ENCODE measurements at regions not wholly inside any gene's neighbourhood (a gene's known extent, or its start where the extent isn't known, plus 50 kb on each side); places are given as distances from the start of the nearest gene placed in this dataset.
"Not testable (repeated sequence)": the region's sequence is repeated elsewhere in the genome, so short reads cannot be mapped to it uniquely, and the experiment has no call there.

GRCh38 chr6:169099411-169100202, 154.0 kb downstream of the THBS2 start:
- no peak for DNase-seq

DNA sequence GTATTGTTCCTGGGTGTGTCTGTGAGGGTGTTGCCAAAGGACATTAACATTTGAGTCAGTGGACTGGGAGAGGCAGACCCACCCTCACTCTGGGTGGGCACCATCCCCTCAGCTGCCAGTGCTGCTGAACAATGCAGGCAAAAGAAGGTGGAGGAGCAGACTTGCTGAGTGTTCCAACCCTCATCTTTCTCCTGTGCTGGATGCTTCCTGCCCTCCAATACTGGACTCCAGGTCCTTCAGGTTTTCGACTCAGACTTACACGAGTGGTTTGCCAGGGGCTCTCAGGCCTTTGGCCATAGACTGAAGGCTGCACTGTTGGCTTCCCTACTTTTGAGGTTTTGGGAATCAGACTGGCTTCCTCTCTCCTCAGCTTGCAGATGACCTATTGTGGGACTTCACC, 155.0 kb downstream of the THBS2 start:
- DNase-seq = not testable (repeated sequence)

DNA sequence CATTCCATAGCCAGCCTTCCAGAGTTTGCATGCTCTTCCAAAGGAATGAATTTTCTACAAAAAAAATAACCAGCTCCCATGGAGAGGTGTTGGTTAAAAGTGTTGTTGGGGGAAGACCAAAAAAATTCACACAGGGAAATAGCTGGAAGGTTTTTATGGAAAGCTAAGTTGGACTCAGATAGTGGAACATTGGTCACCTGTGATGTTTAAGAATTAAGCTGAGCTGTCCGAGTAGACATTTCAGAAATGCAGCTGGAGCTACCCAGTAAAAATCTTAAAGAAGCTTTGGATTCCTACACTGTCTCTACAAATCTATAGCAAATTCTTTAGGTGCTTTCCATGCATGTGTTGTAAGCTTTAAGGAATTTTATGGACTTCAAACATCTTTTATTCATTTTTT, 155.5 kb downstream of the THBS2 start:
- DNase-seq = no peak

- no peak for DNase-seq
These were observed 156.2 kb downstream of the THBS2 start for GRCh38 chr6:169097381-169097959.

GRCh38 chr6:169096388-169096787, 157.3 kb downstream of the THBS2 start:
- no peak for DNase-seq

DNA sequence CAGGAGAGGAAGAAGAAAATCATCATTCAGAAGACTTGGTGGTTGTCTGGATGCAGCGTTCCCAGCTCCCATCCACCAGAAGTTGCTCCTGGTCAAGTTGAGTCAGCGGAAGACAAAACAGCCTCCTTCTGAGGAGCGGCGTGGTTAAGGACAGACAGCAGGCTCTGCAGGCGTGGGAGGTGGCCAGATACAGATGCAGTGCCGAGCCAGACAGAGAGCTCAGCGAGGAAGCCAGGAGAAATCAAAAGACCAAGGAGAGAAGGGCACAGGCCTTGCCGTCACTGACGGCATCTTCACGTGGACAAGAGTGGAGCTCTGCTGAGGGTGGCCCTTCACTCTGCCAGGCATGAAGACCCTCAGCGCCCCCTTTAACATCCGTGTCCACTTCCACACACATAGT, 158.5 kb downstream of the THBS2 start:
- no peak for DNase-seq

GRCh38 chr6:169094552-169094950, 159.1 kb downstream of the THBS2 start:
- no peak for DNase-seq

DNA sequence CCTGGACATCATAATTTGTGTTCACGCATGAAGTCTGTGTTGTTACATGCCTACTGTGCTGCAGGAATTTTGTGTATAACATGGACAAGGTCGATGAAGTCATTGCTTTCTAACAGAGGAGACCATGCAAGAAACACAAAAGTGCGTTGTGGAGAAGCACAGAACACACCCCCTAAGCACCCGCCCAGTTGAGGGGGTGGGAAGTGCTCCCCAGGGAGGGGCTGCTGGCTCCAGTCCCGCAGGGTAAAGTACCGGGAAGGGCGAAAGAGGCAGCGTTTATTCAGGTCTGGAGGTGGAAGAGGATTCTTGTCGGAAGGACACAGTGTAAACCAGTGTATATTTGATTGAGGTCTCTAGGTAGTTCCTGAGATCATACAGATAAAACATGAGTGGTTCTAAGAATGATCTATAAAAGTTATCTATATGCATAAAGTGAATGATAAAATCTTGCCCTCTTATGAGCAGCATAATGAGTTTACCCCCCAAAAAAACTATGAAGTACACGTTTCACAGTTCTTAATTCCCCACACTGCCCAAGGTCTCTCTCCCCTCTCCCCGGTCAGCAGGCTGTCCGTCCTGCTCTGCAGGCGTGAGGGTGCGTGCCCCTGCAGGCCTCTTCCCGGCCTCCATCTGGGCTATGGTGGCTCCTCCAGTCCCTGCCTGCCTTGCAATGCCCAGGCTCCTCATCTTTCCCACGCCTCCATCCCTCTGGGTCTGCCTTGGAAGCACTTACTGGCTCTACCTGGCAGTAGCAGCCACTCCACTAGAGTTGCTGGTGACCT, 159.7 kb downstream of the THBS2 start:
- no peak for DNase-seq

DNA sequence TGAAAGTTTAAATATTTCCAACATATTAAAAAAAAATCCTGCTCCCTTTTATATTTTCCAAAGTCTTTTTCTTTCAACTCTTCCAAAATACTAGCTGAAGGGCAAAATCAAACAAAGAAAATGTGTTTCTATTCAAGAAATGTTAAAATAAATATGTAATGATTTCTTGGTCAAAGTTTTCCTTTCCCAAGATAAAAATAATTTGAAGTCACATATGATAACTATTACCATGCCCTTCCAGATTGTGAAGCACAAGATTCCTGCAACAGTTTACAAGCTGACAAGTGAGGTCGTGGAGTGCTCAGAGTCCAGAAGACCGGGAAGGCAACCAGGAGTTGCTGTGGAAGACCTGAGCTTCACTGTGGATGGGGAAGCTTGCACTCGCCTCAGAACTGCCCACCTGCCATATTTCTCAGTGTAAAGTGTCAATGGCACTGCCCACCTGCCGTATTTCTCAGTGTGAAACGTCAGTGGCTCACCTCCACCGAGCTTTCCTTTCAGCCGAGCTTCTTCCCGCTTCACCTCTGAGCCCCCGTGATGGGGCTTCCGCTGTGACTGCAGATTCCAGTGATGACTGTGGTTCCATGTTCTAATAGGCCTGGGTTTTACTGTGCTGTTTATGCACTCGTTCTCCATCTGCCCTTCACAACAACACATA, 160.5 kb downstream of the THBS2 start:
- no peak for DNase-seq

DNA sequence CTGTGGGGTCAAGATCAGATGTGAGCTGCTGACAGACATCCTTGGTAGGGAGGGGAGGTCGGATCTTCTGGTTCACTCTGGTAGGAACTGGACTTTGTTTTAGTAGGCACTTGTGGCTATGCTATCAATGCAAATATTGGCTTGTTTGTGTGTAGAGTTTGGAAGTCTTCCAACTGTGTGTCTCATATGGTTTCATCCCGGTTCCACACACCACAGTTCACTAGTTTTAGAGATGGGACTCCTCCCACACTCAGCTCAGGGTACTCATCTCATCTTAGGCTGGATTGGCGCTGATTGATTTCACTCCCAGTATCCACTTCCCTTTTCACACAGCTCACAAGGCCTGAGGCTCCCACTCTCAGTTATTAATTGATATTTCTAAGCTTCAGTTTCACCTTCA, 161.3 kb downstream of the THBS2 start:
- DNase-seq = no peak

- not testable (repeated sequence) for DNase-seq
These were observed 163.0 kb downstream of the THBS2 start for GRCh38 chr6:169090514-169091127.

DNA sequence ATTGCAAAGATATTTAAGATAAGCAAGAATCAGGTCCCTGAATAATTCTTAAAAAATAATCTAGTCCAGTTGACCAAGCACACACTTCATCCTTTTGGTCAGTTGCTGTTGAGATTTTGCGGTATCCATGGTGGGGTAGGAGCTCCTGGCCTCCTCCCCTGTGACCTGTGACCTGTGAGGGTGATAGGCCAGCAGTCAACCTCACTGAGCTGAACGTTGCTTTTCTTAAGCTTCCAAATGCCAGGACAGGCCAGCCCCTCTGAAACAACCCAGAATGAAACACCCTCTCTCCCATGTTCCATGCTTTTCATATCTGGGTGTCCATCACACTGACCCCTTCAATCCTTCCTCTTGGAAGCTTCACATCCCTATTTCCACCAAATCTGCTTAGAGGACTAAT, 164.9 kb downstream of the THBS2 start:
- no peak for DNase-seq

GRCh38 chr6:169087443-169088041, 166.1 kb downstream of the THBS2 start:
- no peak for DNase-seq

DNA sequence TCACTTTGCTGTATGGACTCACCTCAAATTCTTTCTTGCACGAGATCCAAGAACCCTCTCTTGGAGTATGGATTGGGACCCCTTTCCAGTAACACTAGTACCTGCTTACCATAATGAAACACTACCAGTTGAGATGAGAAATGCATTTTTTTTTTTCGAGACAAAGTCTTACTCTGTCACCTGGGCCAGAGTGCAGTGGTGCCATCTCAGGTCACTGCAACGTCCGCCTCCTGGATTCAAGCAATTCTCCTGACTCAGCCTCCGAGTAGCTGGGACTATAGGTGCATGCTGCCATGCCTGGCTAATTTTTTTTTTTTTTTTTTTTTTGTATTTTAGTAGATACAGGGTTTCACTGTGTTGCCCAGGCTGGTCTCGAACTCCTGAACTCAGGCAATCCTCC, 167.0 kb downstream of the THBS2 start:
- not testable (repeated sequence) for DNase-seq

DNA sequence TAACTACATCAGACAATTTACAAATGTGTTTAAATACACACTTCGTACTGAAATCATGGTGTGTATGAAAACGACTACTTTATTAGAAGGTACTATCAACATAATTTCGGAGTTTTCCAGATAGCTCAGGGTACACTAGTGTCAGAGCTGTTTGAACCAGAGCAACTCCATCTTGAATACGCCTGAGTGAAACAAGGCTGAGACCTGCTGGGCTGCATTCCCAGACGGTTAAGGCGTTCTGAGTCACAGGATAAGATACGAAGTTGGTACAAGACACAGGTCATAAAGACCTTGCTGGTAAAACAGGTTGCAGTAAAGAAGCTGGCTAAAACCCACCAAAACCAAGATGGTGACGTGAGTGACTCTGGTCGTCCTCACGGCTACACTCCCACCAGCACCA, 167.6 kb downstream of the THBS2 start:
- DNase-seq = no peak

DNA sequence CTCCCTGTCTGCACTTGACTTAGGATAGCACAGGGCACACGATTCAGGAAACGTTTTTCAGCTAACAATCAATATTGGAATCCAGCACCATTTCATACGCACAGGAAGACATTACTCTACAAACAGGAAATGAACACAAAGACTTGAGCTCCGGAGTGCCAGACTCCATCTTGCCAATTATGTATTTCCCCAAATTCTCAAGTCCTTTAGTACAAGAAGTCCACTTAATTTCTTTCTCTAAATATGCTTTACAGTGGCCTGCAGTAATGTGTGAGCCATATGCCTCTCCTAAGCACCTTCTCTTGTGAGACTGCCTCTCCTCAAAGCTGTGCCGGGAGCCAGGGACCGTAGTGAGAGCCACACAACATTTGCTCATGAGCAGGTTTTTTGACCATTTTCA, 168.2 kb downstream of the THBS2 start:
- no peak for DNase-seq

DNA sequence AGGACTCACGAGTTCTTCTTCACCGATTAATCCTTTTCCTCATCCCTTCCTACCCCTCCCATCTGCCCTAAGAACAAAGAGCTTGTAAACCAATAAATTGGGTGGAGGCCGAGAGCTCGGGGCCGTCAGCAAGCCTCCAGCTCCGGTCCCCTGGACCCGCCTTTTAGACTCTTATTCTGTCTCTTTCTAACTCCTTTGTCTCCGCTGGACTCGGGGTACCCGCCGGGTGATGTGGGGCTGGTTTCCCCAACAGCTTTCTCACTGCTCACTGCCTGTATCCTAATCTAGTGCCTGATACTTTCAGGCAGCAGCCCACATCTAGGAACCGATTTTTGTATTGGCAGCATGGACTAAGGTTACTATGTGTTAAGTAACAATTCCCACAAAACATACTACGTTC, 169.1 kb downstream of the THBS2 start:
- DNase-seq = not testable (repeated sequence)

GRCh38 chr6:169084067-169084466, 169.6 kb downstream of the THBS2 start:
- no peak for DNase-seq

GRCh38 chr6:169083508-169083874, 170.2 kb downstream of the THBS2 start:
- DNase-seq = no peak

DNA sequence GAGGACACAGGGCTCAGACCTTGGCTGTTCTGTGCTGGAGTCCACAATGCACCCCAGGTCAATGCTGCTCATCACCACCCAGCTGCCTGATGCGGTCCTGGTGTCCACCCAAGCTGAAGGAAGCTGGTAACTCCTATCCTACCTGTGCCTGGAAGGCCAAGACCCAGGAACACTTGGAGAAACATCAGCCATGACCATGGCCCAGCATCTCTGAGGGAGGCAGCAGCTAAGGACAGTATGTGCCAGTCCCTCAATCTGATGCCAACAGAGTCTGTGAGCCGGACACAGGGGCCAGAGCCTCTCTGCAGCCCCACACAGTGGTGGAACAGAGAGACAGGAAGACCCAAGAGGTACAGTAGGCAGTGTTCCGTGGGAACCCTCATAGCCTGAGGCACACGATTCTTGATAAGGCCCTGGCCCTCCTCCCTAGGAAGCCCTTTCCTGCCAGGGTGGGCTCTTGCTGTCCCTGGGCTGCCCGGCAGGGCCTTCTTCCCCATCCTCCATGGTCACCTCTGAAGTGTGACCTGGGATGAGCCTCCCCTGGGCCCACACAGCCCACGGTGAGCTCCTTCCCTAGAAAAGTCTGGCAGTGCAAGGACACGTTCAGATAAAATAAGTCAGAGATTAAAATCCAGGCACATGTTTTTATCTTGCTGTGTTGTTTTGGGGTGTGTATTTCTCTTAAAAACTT, 170.7 kb downstream of the THBS2 start:
- no peak for DNase-seq

GRCh38 chr6:169082093-169082492, 171.6 kb downstream of the THBS2 start:
- no peak for DNase-seq

- DNase-seq = no peak
These were observed 172.4 kb downstream of the THBS2 start for GRCh38 chr6:169081248-169081647.
